Pancreas (tissue), 10 donors: ENCODE measurements at regions not wholly inside any gene's neighbourhood (a gene's known extent, or its start where the extent isn't known, plus 50 kb on each side); places are given as distances from the start of the nearest gene placed in this dataset.

Experiments used
- ATAC-seq, 4 donors: fragments of 200-7000 bp; cut with Tn5 transposase; one replicate each; pipeline versions ENCODE4 v1.8.0 to v1.9.1; 2020; ENCODE audit warnings: mild to moderate bottlenecking in 4 of 4, moderate library complexity in 4 of 4
- DNase-seq, 6 donors: peaks; one replicate each; pipeline ENCODE4 v3.0.0-alpha.2; 2020
- FAIRE-seq: peaks from 2 replicates; lab custom pipeline; 2012; peaks lifted over from hg19 to GRCh38; lab: Jason Lieb, UNC
- H3K27ac ChIP-seq, 4 donors: fragments of 200-600 bp; sonication (generic); 1 replicate in 3 of 4; 2 replicates in 1 of 4; pipeline versions ENCODE4 v1.5.0 to v1.8.0; 2020
- H3K27me3 ChIP-seq, 4 donors: fragments of 200-600 bp; one replicate each; pipeline ENCODE4 v1.8.0; 2021
- H3K36me3 ChIP-seq, 3 donors: fragments of 200-600 bp; sonication (generic) in 1 of 3; one replicate each; pipeline versions ENCODE4 v1.5.0 to v1.8.0; 2020 to 2021
- H3K4me1 ChIP-seq, 3 donors: fragments of 200-600 bp; one replicate each; pipeline ENCODE4 v1.8.0; 2021
- H3K4me3 ChIP-seq, 4 donors: fragments of 200-600 bp; sonication (generic) in 2 of 4; one replicate each; pipeline versions ENCODE4 v1.5.0 to v1.8.0; 2020 to 2021
- H3K9me3 ChIP-seq, 4 donors: fragments of 200-600 bp; one replicate each; pipeline ENCODE4 v1.8.0; 2021
- CTCF ChIP-seq, 4 donors: fragments of 200-600 bp; sonication (generic) in 3 of 4; IDR thresholded peaks; one replicate each; pipeline versions ENCODE4 v1.5.0 to v1.8.0; 2021; ENCODE audit warnings: antibody characterized with exemption in 4 of 4
- WGBS, 2 donors: extraction: QIAGEN DNeasy Blood & Tissue Kit; methylation state at CpG; one replicate each; pipeline ENCODE4 v1.1.7; 2013; 5-methylcytosine and 5-hydroxymethylcytosine counted together
- intact Hi-C, 3 donors: fragments of 100-400 bp; cut with DNase I; formaldehyde crosslinking; loops; one replicate each; pipeline versions ENCODE4 v1.11.1 to v1.14.2; 2022
- donor health status: healthy with polysubstance abuse.
- donor health status: DM: no; HTN: no; CAD: no; lungs with moderate emphysema.
- donor health status: DM: no; HTN: no; CAD: no.
- donor health status: control.
- donor health status: control.
- donor health status: Bipolar disorder and iron deficiency.
- donor health status: DM: yes; HTN: yes; CAD: no.
- donor health status: DM: no; HTN: no; CAD: no.
- donor health status: DM: no; HTN: no; CAD: no.
- donor health status: DM: yes; HTN: yes; CAD: no.

GRCh38 chr17:59510611-59511010 lies 54.8 kb upstream of the DHX40 start:
- Histone ChIP-seq H3K36me3 (no peaks in the 10 kb centered on the region), H3K9me3 (no peaks in the 10 kb centered on the region), H3K4me1 (peaks cover 0 to 7% (median 0%) of the 10 kb centered on the region in 3 donors), H3K27ac (no peak overlapping the region), H3K27me3 (no peaks in the 10 kb centered on the region), H3K4me3 (no peak overlapping the region)
- ATAC-seq (no peak), FAIRE-seq (no peak), DNase-seq (no peak)
- intact Hi-C loops, result no loop called here
- WGBS, 2 donors, result 88 to 90% methylated on average over 2 of the region's 2 CpGs
- no peak for TF ChIP-seq CTCF (IDR thresholded peaks at IDR 0.05)

- Histone ChIP-seq H3K36me3 (no peaks in the 10 kb centered on the region), H3K9me3 (no peaks in the 10 kb centered on the region), H3K27me3 (no peaks in the 10 kb centered on the region), H3K4me1 (peaks cover 0 to 7% (median 0%) of the 10 kb centered on the region in 3 donors), H3K4me3 (no peak overlapping the region), H3K27ac (no peak overlapping the region)
- FAIRE-seq (no peak), ATAC-seq (no peak), DNase-seq (no peak)
- intact Hi-C loops, result no loop called here
- TF ChIP-seq CTCF (IDR thresholded peaks at IDR 0.05), result no peak
These were observed 53.7 kb upstream of the DHX40 start for GRCh38 chr17:59511726-59512125.

- H3K9me3 ChIP-seq, result no peaks in the 10 kb centered on the region
- TF ChIP-seq CTCF (IDR thresholded peaks at IDR 0.05), result no peak
- H3K27me3 ChIP-seq, result no peaks in the 10 kb centered on the region
- DNase-seq, result no peak
- H3K4me1 ChIP-seq, result peaks cover 0 to 7% (median 0%) of the 10 kb centered on the region in 3 donors
- ATAC-seq, result no peak
- WGBS, 2 donors, result 90 to 95% methylated on average over 6 of the region's 6 CpGs
- H3K27ac ChIP-seq, result no peak overlapping the region
- H3K4me3 ChIP-seq, result no peak overlapping the region
- no peaks in the 10 kb centered on the region for H3K36me3 ChIP-seq
- FAIRE-seq, result no peak
- intact Hi-C loops, result no loop called here
These were observed 52.5 kb upstream of the DHX40 start for GRCh38 chr17:59512844-59513385.

- Histone ChIP-seq H3K36me3 (no peaks in the 10 kb centered on the region), H3K27ac (no peak overlapping the region)
- no peak for FAIRE-seq
These were observed 51.2 kb upstream of the DHX40 start for GRCh38 chr17:59513934-59514841.

More at GRCh38 chr17:59513934-59514841, 51.2 kb upstream of the DHX40 start:
- peak; percentile 61 to 90 (median 86) for ATAC-seq
- no peaks in the 10 kb centered on the region for H3K9me3 ChIP-seq
- TF ChIP-seq CTCF (IDR thresholded peaks at IDR 0.05), result no peak
- H3K4me3 ChIP-seq, result no peak overlapping the region
- no peaks in the 10 kb centered on the region for H3K27me3 ChIP-seq
- DNase-seq, result peak; percentile 59 to 89 (median 82)
- WGBS, 2 donors, result 34 to 37% methylated on average over 8 of the region's 8 CpGs
- intact Hi-C loops, result no loop called here
- peaks cover 0 to 7% (median 0%) of the 10 kb centered on the region in 3 donors for H3K4me1 ChIP-seq
